ENCODE measurements at regions not wholly inside any gene's neighbourhood (a gene's known extent, or its start where the extent isn't known, plus 50 kb on each side); places are given as distances from the start of the nearest gene placed in this dataset.

DNA sequence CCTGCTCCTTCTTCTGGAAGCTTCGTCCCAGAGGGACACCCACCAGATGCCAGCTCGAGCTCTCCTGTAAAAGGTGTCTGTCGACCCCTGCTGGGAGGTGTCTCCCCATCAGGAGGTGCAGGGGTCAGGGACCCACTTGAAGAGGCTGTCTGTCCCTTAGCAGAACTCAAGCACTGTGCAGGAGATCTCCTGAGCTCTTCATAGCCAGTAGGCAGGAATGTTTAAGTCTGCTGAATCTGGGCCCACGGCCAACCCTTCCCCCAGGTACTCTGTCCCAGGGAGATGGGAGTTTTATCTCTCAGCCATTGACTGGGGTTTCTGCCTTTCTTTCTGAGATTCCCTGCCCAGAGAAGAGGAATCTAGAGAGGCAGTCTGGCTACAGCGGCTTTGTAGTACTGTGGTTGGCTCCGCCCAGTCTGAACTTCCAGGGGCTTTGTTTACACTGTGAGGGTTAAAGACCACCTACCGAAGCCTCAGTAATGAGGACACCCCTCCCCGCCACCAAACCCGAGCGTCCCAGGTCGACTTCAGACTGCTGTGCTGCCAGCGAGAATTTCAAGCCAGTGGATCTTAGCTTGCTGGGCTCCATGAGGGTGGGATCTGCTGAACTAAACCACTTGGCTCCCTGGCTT lies 1383.0 kb upstream of the TENM3 start:
- intact Hi-C loops (cut with DNase I; ENCODE audit: low total_unique reads): no loop called here
- no peak for TF ChIP-seq POLR2A (IDR thresholded peaks at IDR 0.05)
- TF ChIP-seq, protein P1, sequence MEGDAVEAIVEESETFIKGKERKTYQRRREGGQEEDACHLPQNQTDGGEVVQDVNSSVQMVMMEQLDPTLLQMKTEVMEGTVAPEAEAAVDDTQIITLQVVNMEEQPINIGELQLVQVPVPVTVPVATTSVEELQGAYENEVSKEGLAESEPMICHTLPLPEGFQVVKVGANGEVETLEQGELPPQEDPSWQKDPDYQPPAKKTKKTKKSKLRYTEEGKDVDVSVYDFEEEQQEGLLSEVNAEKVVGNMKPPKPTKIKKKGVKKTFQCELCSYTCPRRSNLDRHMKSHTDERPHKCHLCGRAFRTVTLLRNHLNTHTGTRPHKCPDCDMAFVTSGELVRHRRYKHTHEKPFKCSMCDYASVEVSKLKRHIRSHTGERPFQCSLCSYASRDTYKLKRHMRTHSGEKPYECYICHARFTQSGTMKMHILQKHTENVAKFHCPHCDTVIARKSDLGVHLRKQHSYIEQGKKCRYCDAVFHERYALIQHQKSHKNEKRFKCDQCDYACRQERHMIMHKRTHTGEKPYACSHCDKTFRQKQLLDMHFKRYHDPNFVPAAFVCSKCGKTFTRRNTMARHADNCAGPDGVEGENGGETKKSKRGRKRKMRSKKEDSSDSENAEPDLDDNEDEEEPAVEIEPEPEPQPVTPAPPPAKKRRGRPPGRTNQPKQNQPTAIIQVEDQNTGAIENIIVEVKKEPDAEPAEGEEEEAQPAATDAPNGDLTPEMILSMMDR (IDR thresholded peaks at IDR 0.05): no peak
- no peak for DNase-seq (ENCODE audit: low spot score in 2 of 2)
- 74 to 75% methylated on average over 9 to 12 of the region's 12 CpGs for WGBS, 2 donors
- H3K4me3 ChIP-seq (ENCODE audit: low read depth, poor library complexity, severe bottlenecking): no peak overlapping the region

DNA sequence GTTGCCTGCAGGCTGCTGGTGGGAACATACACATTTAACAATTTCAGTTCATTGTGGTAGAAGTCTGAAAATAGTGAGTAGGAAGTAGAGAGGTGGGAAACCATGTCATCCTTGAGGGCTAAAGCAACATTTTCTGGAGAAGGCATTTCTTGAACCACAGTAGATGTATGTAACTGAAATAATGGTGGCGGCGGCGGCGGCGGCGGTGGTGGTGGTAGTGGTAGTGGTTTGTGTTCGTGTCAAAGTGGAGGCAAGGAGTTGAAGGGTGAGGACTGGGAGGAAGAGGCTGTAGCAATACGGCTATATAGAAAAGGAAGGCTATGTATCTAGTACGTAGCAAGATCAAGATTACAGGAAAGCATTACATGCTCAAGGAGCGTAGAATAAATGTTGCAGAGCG lies 1381.6 kb upstream of the TENM3 start:
- intact Hi-C loops (cut with DNase I; ENCODE audit: low total_unique reads): no loop called here
- H3K4me3 ChIP-seq (ENCODE audit: low read depth, poor library complexity, severe bottlenecking): no peak overlapping the region
- no peak for TF ChIP-seq POLR2A (IDR thresholded peaks at IDR 0.05)
- TF ChIP-seq, protein P1 (IDR thresholded peaks at IDR 0.05): no peak
- WGBS, 2 donors: 88 to 90% methylated on average over 11 of the region's 11 CpGs
- no peak for DNase-seq (ENCODE audit: low spot score in 2 of 2)

DNA sequence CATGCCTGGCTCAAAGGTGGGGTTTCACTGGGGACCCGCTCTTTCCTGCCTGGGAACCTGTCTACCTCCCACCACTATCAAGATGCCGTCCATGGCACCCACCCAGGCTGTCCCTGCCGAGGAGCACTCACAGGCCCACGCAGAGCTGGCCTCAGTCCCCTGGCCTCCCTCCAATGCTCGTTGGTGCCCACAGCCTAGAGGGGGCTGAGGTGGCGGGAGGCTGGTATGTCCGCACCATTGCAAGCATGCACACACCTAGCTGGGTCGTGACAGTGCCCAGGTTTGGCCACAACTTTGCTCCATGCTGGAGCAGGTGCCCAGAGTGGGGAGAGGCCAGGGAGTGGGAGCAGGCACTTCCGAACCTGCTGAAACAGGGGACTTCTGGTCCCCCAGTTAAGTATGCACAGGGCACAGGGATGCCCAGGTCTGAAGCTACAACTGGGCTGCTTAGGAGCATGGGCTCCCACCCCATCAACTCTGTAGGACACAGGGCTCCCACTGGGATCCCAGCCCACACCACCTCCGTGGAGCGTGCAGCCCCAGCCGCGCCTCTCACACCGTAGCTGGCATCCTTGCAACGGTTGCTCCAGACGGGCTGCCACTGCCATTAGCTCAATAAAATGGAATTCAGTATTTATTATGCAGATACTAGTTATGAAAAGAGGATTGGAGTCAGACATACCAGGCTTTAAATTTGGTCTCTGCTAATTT lies 1376.1 kb upstream of the TENM3 start:
- no peak overlapping the region for H3K4me3 ChIP-seq (ENCODE audit: low read depth, poor library complexity, severe bottlenecking)
- 77 to 91% methylated on average over 9 to 16 of the region's 16 CpGs for WGBS, 2 donors
- no peak for TF ChIP-seq POLR2A (IDR thresholded peaks at IDR 0.05)
- TF ChIP-seq, protein P1 (IDR thresholded peaks at IDR 0.05): no peak
- DNase-seq (ENCODE audit: low spot score in 2 of 2): no peak
- intact Hi-C loops (cut with DNase I; ENCODE audit: low total_unique reads): no loop called here

DNA sequence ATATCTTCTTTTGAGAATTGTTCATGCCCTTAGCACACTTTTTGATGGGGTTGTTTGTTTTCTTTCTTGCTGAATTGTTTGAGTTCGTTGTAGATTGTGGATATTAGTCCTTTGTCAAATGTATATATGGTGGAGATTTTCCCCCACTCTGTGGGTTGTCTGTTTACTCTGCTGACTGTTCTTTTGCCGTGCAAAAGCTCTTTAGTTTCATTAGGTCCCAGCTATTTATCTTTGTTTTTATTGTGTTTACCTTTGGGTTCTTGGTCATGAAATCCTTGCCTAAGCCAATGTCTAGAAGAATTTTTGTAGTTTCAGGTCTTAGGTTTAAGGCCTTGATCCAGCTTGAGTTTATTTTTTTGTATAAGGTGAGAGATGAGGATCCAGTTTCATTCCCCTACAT lies 1372.6 kb upstream of the TENM3 start:
- TF ChIP-seq, protein P1 (IDR thresholded peaks at IDR 0.05): no peak
- TF ChIP-seq POLR2A (IDR thresholded peaks at IDR 0.05): no peak
- intact Hi-C loops (cut with DNase I; ENCODE audit: low total_unique reads): no loop called here
- WGBS, 2 donors: 81 to 82% methylated on average over 2 of the region's 2 CpGs
- no peak for DNase-seq (ENCODE audit: low spot score in 2 of 2)
- H3K4me3 ChIP-seq (ENCODE audit: low read depth, poor library complexity, severe bottlenecking): no peak overlapping the region

DNA sequence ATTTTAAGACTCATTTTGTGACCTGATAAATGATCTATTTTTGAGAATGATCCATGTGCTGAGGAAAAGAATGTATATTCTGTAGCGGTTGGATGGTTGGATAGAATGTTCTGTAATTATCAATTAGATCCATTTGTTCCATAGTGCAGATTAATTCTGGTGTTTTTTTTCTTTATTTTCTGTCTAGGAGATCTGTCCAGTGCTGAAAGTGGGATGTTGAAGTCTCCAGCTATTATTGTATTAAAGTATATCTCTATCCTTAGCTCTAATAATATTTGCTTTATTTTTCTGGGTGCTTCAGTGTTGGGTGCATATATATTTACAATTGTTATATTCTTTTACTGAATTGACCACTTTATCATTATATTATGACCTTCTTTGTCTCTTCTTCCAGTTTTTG lies 1344.9 kb upstream of the TENM3 start:
- no peak for TF ChIP-seq POLR2A (IDR thresholded peaks at IDR 0.05)
- TF ChIP-seq, protein P1 (IDR thresholded peaks at IDR 0.05): no peak

More for the DNA sequence above, 1344.9 kb upstream of the TENM3 start:
- no peak for DNase-seq (ENCODE audit: low spot score in 2 of 2)
- intact Hi-C loops (cut with DNase I; ENCODE audit: low total_unique reads): no loop called here
- H3K4me3 ChIP-seq (ENCODE audit: low read depth, poor library complexity, severe bottlenecking): no peak overlapping the region
- 0 to 2% methylated on average over 1 of the region's 1 CpG for WGBS, 2 donors
